ENCODE measurements at regions not wholly inside any gene's neighbourhood (a gene's known extent, or its start where the extent isn't known, plus 50 kb on each side); places are given as distances from the start of the nearest gene placed in this dataset.

DNA sequence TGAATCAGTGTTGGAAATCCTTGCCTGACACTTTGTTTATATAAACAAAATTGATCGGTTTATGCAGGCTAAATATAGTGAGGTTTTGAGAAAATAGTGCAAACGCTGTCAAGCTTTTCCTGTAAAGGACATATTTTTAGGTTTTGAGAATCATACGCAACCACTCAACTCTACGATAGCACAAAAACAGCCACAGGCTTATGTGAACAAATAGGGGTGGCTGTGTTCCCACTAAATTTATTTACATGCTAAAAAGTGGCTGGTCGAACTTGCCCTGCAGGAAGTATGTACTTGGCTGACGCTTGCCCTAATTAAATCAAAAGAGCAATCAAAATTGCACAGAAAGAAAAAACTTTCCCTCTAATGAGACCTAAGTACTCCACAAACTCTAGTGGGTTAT is 234.7 kb upstream of the CACNA2D1 start:
- TF ChIP-seq EZH2 (optimal IDR thresholded peaks at IDR 0.05; ENCODE audit: low read depth, low read length), result no peak
- TF ChIP-seq, protein P1, sequence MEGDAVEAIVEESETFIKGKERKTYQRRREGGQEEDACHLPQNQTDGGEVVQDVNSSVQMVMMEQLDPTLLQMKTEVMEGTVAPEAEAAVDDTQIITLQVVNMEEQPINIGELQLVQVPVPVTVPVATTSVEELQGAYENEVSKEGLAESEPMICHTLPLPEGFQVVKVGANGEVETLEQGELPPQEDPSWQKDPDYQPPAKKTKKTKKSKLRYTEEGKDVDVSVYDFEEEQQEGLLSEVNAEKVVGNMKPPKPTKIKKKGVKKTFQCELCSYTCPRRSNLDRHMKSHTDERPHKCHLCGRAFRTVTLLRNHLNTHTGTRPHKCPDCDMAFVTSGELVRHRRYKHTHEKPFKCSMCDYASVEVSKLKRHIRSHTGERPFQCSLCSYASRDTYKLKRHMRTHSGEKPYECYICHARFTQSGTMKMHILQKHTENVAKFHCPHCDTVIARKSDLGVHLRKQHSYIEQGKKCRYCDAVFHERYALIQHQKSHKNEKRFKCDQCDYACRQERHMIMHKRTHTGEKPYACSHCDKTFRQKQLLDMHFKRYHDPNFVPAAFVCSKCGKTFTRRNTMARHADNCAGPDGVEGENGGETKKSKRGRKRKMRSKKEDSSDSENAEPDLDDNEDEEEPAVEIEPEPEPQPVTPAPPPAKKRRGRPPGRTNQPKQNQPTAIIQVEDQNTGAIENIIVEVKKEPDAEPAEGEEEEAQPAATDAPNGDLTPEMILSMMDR (IDR thresholded peaks at IDR 0.05; ENCODE audit: low read length), result no peak

Data from MM.1S (cell line).